ENCODE measurements at regions not wholly inside any gene's neighbourhood (a gene's known extent, or its start where the extent isn't known, plus 50 kb on each side); places are given as distances from the start of the nearest gene placed in this dataset.

DNA sequence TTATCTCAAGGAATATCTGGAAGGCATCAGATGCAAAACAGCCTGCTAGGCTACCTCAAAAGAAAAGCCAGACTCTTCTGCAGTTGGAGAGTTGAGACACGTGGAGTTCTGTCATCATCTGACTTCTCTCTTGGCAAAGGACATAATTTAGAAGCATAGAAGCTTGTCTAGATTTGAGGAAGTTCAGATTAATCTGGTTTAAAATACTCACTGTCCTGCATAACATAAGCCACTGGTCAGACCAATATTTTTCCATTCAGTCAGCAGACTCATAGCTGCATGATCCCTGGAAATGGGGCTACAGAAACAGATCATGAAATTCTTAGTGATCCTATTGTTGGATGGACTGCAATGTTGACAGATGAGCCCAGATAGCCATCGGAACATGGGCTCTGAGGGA lies 349.0 kb downstream of the TXNL1 start:
- TF ChIP-seq GATA2 (IDR thresholded peaks at IDR 0.05; ENCODE audit: low read depth, low read length) (no peak), GATA3 (IDR thresholded peaks at IDR 0.05; ENCODE audit: low read depth, low read length) (no peak)

DNA sequence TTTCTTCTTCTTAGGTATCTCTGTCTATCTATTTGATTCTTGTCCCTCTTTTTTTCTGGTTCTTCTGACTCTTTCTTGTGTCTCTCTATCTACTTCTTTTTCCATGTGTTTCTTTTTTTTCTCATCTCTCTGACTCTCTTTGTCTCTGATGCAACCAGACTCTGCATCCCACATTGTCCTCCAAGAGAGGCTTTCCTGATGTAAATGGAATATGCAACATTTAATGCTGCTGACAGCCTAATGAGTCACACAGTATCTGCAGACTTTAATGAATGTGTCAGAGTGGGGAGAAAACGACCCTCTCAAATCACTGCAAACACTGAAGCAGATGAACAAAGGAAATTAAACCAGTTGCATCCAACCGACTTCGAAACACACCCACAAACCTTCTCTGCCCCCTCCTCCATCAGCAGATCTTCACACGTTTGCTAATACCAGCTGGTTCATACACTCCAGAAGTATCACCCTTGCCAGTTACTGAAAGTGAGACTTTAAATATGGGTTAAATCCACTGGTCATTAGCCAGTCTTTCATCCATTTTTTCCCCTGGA lies 351.5 kb downstream of the TXNL1 start:
- TF ChIP-seq GATA3 (IDR thresholded peaks at IDR 0.05; ENCODE audit: low read depth, low read length), result no peak
- no peak for TF ChIP-seq GATA2 (IDR thresholded peaks at IDR 0.05; ENCODE audit: low read depth, low read length)

DNA sequence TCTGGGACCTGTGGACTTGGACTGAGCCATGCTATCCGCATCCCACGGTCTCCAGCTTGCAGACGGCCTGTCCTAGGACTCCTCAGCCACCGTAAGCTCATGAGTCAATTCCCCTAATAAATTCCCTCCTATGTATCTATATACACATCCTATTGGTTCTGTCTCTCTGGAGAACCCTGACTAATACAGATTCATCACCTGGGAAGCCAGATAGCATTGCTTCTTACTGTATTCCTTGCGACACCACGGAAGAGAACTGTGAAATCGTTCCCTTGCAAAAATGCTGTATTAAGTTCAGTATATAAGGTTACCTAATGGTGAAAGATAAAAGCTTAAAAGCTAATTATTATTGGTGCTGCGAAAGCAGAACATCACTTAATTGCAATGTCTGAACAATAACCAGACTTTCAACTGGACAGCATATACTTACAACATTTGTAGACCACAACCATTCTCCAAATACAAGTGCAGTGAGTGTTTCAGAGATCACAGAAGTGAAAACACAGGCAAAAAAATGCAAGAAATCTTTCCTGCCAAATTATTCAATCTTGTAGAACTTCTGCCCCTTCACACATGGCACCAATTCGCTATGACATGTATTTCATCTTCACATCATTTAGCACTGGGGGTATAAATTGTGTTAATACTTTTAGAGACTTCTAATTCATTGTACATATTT lies 352.9 kb downstream of the TXNL1 start:
- no peak for TF ChIP-seq GATA2 (IDR thresholded peaks at IDR 0.05; ENCODE audit: low read depth, low read length)
- TF ChIP-seq GATA3 (IDR thresholded peaks at IDR 0.05; ENCODE audit: low read depth, low read length), result no peak

DNA sequence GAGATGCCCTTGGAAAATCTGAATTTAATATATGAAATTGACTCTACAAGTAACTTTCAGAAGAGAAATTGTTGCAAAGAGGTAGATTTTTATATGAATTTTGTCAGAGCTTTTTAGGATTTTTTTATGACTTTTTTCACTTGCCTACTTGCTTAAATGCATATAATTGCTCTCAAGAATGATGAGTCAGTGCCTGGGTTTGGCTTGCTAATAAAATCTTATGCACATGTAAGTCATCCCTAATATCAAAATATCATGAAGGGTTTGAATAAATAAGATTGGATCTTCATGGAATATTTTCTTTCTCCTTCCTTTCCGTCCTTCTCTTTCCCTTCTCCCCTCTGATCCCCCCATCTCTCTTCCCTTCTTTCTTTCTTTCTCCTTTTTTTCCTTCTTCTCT lies 354.1 kb downstream of the TXNL1 start:
- TF ChIP-seq GATA2 (IDR thresholded peaks at IDR 0.05; ENCODE audit: low read depth, low read length) (no peak), GATA3 (IDR thresholded peaks at IDR 0.05; ENCODE audit: low read depth, low read length) (no peak)

DNA sequence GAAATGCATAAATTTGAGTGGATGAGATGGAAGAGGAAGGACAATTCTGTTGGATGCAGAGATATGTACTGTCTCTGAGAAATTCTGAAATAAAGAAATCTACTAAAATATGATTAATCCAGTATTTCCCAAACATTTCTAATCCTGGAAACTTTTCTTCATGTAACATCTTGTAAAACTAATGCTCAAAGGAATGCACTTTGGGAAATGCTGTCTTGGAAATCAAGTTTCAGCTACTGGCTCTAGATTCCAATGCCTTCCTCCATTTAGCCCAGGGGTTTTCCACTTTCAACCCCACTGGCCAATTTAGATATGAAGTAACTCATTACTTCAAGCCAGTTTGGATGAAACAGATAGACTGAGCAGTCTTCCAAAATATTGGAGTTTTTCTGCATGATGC lies 355.1 kb downstream of the TXNL1 start:
- TF ChIP-seq GATA3 (IDR thresholded peaks at IDR 0.05; ENCODE audit: low read depth, low read length) (no peak), GATA2 (IDR thresholded peaks at IDR 0.05; ENCODE audit: low read depth, low read length) (no peak)

DNA sequence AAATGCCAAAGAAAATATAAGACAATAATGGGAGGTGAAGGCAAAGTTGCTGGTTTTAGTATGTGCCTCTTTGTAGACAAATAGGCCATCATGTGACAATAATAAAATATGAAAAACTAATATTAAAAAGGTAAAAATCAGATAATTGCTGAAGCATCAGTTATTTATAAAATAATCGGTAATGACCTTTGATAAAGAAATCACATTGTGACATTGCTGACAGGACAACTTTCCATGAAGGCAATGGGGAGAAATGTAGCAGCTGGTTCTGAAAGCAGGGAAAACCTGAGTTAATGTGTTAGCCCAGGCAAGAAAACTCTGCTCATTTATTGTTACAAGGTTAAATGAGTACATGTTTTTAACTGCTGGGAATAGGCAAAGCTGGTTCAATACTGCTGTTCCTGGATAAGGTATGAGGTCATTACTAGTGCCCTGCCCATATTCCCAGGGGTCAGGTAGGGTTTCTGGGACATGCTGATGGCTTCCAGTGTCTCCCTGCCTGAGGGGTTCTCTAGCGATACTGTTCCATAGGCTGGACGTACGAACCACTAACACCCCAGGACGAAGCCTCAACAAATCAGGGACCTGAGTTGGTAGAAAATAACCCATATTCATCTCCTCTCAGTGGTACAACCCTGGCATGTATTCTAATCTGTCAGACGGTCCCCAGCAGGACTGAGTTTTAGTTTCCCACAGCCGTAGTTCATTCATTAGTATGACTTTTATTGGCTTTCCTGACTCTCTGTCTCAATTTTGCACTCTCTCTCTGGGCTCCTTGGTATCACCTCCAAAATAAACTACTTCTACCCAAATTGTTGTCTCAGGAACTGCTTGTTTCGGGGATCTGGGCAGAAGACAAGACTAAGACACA lies 355.9 kb downstream of the TXNL1 start:
- TF ChIP-seq GATA2 (IDR thresholded peaks at IDR 0.05; ENCODE audit: low read depth, low read length), result no peak
- no peak for TF ChIP-seq GATA3 (IDR thresholded peaks at IDR 0.05; ENCODE audit: low read depth, low read length)

DNA sequence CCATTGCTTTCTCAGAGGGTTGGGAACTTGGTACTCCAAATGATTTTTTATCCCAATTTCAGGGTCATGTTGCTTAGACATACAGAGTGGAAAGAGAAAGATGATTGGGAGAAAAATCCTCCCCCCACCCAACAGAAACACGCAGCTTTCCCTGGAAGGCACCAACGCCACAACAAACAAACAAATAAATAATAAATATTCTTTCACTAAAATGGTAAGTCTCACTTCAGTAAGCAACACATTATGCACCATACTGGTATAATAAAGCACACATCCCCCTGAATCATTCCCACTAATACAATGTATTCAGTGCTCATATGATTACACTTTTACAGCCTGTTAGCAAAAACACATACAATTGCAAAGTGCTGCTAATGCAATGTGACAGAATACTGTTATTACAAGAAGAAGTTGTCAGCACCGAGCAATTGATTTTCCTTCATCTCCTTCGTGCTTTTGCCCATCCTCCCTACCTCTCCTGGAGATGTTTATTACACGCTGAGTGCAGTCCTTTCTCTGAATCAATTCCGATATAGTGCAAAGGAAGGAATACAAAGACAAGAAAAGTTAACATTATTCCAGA lies 359.9 kb downstream of the TXNL1 start:
- TF ChIP-seq GATA3 (IDR thresholded peaks at IDR 0.05; ENCODE audit: low read depth, low read length), result no peak
- TF ChIP-seq GATA2 (IDR thresholded peaks at IDR 0.05; ENCODE audit: low read depth, low read length), result no peak

DNA sequence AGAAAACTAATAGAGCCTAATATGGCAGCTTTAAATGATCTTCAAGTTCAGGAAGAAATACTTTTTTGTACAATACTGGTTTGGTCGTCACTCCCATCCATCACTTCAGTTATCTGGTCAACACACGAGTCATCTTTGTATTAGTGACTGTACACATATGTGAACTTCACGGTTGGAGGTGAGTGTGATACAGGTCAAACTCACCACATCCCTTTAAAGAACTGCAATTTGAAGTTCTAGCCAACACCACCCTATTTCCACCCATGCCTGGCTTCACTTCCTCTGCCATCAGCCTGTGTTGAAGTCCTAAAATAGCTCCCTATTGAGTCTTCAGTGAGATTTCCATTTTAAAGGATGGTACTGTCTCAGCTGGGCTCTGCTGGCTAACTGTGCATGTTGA lies 361.9 kb downstream of the TXNL1 start:
- TF ChIP-seq GATA2 (IDR thresholded peaks at IDR 0.05; ENCODE audit: low read depth, low read length), result no peak
- TF ChIP-seq GATA3 (IDR thresholded peaks at IDR 0.05; ENCODE audit: low read depth, low read length), result no peak

DNA sequence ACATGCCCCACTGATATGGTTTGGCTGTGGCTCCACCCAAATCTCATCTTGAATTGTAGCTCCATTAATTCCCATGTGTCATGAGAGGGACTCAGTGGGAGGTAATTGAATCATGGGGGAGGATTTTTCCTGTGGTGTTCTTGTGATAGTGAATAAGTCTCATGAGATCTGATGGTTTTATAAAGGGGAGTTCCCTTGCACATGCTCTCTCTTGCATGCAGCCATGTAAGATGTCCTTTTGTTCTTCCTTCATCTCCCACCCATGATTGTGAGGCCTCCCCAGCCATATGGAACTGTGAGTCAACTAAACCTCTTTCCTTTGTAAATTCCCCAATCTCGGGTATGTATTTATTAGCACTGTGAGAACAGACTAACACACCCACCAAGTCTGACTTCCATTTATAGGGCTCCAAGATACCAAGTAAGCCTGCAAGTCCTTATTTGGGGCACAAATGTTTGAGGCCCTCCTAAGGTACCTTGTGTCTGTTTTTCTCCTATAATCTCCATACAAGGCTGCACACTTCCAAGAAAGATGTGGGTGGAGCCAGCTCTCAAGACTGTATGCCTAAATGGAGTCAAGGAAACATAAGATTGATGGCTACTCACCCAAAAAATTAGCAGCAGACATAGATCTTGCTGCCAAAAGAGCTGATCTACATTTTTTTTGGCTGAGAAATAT lies 364.7 kb downstream of the TXNL1 start:
- TF ChIP-seq GATA3 (IDR thresholded peaks at IDR 0.05; ENCODE audit: low read depth, low read length) (no peak), GATA2 (IDR thresholded peaks at IDR 0.05; ENCODE audit: low read depth, low read length) (no peak)

DNA sequence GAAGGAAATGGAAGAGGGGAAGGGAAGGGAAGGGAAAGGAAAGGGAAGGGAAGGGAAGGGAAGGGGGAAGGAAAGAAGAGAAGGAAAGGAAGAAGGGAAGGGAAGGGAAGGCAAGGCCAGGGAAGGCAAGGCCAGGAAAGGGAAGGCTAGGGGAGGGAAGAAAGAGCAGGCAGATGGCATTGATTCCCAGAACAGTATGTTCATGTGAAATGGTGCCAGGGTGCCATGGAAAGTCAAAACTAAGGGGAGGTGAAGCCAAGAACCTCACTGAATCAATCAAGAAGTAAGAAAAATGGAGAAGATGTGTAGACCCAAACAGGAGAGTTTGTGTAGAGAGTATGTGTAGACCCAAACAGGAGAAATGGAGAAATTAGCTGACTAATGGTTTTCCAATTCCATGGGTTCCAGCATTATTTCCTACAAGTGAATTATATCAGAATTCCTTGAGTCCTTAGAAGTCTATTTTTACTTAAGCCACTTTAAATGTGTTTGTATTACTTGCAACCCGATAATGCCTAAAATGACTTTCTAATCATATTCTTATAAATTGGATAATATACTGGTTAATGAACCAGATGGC lies 367.6 kb downstream of the TXNL1 start:
- TF ChIP-seq GATA2 (IDR thresholded peaks at IDR 0.05; ENCODE audit: low read depth, low read length) (no peak), GATA3 (IDR thresholded peaks at IDR 0.05; ENCODE audit: low read depth, low read length) (no peak)

DNA sequence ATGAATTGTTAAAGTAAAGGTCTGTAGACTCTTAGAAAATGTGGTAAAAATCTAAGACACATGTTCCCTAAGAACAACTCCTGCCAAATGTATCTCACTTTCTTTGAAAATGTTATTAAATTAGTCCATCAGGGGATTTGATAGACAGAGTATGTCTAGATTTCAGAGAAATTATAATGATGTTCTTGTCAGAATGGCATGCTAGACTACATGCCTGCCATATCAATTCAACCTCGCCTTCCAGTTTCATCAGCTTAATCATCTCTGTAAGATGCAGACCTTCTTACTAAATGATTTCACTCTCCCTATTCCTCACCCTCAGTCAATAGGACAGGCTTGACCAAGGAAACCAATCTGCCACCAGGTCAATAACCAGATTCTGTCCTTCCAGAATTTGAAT lies 368.4 kb downstream of the TXNL1 start:
- TF ChIP-seq GATA2 (IDR thresholded peaks at IDR 0.05; ENCODE audit: low read depth, low read length) (no peak), GATA3 (IDR thresholded peaks at IDR 0.05; ENCODE audit: low read depth, low read length) (no peak)

DNA sequence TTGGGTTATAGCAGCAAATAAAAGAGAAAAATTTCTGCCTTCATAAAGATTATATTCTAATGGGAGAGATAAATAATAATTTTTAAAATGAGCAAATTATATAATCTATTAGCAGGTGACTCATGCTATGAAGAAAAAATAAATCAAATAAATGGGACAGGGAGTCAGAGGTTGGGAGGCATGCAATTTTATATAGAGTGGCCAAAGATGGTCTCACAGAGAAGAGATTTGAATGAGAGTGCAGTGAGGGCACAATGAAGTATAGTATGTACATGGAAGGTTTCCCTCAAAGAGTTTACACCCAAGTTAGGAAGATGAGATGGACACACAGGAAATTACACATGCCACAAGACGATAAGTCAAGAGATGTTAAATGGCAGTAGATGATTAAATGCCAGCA lies 369.4 kb downstream of the TXNL1 start:
- TF ChIP-seq GATA3 (IDR thresholded peaks at IDR 0.05; ENCODE audit: low read depth, low read length), result no peak
- TF ChIP-seq GATA2 (IDR thresholded peaks at IDR 0.05; ENCODE audit: low read depth, low read length), result no peak

DNA sequence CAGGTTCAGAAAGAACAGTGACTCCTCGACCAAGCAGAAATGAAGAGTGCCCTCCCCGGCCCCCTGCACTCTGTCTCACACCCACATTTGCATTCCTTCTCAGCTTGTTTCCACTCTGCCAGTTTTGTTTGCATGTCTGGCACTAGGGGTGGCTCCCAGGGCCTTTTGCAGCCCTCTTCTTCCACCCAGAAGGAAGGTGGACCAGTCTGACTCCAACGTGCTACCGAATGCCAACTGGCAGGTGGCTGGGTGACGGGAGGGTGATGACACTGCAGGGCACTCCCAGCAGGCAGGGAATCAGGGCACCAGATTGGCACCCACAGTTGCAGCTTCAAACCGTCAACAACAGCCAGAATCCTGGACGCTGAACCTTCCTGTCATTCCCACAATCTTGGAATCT lies 371.1 kb downstream of the TXNL1 start:
- TF ChIP-seq GATA3 (IDR thresholded peaks at IDR 0.05; ENCODE audit: low read depth, low read length), result no peak
- no peak for TF ChIP-seq GATA2 (IDR thresholded peaks at IDR 0.05; ENCODE audit: low read depth, low read length)

DNA sequence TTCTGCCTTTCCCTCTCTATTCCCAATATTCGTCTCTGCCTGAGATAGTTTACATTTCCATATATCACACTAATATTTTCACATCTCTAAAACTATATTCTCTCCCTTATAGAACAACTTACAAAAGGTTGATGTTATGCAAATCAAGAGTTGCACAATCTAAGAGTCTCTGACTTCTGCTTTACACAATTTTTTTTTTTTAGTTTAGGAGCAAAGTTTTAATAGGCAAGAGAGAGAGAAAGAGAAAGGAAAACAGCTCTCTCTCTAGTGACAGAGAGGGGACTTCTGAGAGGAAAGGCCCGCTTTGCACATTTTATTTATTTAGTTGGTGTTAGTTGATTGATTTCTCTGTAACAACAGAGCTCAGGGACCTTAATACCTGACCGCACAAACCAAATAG lies 380.2 kb downstream of the TXNL1 start:
- TF ChIP-seq GATA2 (IDR thresholded peaks at IDR 0.05; ENCODE audit: low read depth, low read length), result no peak
- no peak for TF ChIP-seq GATA3 (IDR thresholded peaks at IDR 0.05; ENCODE audit: low read depth, low read length)

All from SH-SY5Y (cell line).